T-helper 22 cell (primary cell): ENCODE measurements at regions not wholly inside any gene's neighbourhood (a gene's known extent, or its start where the extent isn't known, plus 50 kb on each side); places are given as distances from the start of the nearest gene placed in this dataset.
"Not testable (repeated sequence)": the region's sequence is repeated elsewhere in the genome, so short reads cannot be mapped to it uniquely, and the experiment has no call there.

ENCODE experiments used
- DNase-seq: peaks from one replicate; pipeline ENCODE4 v3.0.0-alpha.2; 2020; ENCODE audit warnings: low read depth

DNA sequence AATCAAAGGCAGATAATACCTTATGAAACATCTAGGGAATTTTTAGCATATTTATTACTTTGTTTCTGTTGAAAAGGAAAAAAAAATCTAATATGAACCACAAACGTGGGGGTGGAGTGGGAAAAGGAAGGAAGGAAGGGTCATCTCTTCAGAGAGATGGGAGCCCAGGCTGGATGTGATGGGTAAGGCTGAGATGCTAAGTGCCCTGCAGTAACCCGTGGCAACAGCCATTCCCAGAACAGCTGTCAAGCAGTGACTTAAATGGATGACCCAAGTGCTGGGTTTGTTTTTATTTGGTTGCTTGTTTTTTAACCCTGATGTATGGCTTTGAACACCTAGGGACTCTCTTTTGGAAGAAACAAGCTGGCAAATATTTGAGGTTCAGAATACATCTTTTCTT lies 50.7 kb upstream of the KLF7 start:
- no peak for DNase-seq

DNA sequence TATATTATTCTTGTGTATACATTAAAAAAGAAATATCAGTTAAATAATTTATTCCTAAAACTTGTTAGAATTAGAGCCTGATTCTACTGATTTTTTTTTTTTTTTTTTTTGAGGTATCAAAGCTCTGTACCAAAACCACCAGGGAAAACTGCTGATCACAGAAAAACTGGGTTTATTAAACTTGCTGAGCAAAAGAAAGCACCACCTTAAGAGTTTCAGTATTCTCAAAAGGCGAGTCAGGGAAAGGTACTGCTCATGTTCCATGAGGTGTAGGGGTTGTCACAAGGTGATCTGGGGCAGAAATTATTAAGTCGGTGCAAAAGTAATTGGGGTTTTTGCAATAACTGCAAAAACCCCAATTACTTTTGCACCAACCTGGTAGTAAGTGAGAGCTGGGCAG lies 51.7 kb upstream of the KLF7 start:
- DNase-seq = no peak

DNA sequence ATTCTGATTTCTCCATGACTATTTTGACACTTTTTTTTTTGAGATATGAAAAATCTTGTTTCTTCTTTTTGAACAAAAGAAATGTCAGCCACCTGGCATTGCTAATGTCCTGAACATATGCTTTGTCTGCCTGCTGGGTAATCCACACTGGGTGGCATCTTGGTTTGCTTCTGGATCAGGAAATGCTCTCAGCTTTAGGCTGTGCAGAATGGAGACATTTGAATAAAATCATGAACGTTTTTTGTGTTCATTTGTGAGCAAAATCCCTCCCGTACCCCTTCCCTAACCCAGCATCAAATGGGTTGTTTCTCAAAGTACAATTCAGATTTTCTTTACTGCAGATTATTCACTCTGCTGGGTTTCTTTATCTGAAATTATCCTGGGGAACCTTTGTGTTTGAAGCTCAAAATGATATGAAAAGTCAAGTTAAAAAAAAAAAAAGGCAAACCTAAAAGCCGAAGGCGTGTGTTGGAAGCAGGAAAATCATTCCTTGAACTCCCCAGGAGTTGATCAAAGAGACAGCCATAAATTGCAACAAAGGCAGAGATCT lies 53.4 kb upstream of the KLF7 start:
- DNase-seq = no peak

DNA sequence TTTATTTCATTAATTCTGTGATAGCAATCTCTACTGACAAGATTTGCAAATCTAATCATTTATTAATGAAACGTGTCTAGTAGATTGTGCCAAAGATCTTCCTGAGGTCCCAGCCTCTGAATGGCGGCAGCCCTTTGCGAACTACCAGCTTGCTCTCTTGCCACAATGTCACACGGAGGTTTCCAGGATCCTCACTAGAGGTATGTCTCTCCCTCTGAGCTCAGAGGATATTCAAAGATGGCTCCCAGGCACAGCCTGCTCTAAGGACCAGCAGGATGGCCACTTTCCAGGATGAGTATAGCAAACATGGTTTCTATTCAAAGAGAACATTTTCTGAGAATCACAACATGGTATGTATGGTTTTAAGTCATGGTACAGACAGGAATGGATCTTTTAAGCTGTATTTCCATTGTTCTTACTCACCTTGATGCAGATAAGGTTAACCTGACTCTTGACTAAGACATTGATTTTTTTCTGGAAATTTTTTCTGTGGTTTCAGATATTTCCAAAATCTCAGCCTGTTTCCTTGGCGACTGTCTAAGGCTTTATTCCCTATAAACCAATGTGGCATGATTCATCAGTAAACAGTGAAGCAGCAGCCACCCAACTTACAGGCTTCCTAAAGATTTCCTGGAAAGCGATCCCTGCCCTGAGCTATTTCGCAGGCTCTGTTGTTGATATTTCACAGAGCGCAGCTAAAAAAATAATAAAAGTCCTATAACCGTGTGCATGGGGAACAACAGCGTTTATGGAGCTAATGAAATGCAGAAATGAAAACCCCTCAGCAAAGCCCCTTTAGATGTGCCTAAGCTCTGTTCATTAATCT lies 54.1 kb upstream of the KLF7 start:
- no peak for DNase-seq

DNA sequence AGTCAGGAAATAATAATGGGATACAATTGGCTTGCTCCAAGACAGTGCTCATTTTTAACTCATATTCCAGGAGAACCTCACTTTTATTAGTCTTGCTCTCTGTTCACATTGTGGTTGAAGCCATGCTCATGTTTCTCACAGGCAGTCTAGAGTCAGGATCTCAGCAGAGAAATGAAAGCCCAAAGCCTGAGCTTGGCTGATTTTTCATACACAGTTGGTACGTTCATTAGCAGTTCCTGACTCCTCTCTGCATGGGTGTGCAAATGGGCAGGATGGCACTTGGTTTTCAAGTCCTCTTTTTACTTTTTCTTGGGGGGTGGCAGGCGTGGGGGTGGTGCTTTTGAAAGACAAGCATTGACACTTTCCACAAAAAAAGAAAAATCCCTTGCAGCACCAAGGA lies 56.0 kb upstream of the KLF7 start:
- no peak for DNase-seq

DNA sequence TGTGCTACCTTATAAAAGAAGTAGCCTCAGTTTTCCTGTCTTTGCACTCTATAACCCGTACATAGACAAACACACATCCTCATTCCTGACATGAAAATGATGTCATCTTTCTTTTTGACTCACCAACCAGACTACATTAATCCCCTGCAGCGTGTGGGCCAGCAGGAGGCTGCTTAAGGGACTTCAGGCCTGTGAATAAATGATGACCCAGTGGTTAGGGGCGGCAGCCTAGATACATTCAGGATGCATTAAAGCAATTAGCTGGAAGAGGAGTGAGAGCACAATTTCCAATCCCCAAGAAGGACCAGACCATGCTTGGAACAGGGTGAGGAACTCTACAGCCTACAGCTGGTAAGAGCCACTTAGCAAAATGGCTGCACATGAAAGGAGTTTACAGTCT lies 57.3 kb upstream of the KLF7 start:
- no peak for DNase-seq

DNA sequence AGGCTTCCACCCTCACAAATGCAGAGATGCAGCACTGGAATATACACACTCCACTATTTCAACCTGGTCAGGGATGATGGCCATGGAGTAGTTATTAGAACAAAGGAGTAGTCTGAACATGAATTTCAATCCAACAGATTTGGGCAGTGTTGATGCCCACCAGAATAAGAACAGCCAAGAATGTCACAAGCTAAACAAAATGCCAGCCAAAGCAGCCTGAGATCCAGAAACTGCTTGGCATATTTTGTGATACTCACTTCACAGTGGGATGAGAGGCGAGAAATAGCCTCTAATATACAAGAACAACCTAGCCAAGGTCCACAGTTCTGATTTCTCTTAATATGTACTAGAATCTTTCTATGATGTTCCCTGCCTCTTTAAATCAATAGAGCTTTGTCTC lies 58.6 kb upstream of the KLF7 start:
- no peak for DNase-seq

DNA sequence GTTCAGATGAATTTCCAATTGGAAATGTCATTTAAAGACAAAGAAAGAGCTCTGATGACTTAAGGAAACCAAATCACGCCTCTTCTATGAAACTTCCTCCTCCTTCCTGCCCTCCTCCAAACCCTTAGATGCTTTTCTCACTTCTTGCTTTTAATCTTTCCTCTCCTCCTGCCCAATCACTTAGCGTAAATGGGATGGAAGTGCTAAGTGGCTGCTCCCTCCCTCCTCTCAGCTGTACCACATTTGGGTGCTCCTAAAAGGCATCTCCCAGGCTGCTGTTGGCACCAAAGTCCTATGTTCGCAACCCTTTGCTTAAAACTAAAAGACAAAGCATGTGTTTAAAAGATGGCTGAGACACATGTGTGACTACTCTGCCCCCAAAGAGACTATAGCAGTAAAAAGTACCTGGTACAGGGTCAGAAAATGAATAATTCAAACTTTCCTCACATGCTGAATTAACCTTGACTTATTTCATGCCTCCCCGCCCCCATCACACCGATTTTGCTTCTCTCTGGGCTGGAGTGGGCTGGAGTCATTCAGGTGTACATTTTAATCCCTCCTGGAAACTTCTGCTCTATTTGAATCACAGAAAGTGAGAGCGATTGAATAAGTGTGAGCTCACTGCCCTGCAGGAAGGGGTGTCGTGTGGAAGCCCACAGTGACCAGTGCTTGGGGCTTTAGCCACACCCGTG lies 59.2 kb upstream of the KLF7 start:
- no peak for DNase-seq

DNA sequence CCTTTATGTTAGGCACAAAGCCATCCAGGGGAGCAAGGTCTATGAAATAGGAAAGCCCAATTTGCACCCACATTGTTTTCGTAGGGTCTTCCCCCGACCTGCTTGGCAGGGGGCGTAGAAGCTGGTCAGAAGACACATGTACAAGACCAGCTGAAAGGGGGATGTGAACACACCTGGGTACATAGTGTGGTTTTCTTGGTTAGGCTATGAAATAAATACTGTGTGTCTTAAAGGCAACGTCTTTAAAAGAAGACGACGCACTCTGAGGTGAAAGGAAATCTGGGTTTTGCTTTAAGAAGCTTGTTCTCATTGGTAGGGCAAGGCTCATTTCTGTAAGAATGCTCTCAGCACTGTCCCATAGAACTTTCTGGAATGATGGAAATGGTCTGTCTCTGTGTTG lies 60.0 kb upstream of the KLF7 start:
- DNase-seq = no peak

DNA sequence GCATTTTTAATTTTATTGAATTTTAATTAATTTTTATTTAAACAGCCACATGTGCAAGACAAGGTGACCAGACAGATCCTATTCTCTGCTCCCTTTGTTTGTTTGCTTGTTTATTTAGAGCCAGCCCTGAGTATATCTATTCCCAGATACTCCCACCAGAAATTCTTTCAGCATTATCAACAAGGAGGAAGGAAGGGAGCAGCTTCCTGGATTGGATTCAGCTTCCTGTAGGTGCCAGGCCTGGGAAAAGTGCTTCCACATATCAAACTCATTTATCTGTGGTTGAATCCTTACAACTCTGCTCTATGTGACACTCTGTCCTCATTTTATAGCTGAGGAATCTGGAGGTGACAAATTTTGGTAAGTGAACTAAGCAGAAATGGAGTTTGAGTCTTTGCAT lies 60.5 kb upstream of the KLF7 start:
- DNase-seq = no peak

DNA sequence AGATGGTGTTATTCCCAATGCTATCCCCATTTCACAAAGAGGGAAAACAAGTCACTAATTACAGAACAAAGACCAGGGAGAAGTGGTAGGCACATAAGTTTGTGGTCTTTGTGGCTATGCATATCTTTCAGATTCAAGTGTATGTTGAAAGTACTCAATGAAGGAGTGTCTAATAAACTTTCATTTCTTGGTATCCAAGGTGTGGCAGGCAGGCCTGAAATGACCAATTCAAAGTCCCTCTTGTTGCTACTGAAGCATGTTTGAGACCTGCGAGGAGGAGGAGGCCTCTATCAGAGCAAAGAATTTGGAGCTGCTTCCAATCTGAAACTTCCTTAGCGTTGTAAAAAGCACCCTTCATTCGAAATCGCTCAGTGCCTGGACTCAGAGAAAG lies 60.9 kb upstream of the KLF7 start:
- DNase-seq = no peak

DNA sequence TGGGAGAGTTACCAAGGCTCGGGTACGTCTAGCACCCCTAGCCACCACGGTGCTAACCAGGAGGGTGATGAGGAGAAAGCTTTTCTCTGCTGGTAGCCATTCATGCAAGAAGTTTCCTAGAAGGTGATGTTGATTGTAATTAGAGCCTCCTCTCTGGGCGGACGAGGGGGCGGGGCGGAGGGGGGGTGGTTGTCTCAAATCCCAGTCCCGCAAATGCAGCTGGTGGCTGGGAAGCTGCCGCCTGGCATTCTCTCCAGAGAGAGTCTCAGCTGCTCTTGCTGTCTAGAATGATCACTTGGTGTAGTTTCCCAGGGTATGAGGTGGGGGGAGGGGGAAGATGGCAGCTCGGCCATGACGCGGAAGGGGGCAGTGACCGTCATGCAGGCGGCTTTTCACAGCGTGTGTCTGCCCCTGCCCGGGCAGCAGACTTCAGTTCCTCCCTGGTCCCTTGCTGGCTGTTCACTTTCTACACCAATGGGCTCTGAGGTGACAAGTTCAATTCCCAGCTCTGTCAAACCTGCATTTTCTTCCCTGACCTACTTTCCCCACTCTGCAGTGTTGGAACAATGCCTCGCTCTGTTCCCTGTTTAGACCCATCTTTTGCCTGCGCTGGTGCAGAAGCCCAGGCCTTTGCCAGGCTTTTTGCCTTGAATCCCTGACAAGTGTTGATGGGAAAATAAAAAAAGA lies 61.5 kb upstream of the KLF7 start:
- DNase-seq = no peak

DNA sequence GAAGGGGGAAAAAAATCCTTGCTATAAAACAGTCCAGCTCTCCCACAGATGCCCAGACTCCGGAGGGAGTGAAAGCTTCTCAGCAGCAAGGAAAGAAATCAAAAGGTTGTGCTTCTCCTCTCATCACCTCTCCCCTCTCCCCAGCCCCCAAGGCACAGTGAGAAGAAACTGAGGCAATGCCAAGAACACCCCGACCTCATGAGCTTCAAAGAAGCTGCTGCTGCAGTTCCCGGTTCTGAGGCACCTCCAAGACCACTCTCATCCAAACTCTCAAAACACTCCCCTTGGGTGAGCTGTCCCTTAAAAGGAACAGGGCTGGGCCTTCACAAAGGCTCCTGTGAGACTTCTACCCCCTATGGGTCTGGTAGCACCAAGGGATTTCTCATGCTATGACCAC lies 62.0 kb upstream of the KLF7 start:
- no peak for DNase-seq

DNA sequence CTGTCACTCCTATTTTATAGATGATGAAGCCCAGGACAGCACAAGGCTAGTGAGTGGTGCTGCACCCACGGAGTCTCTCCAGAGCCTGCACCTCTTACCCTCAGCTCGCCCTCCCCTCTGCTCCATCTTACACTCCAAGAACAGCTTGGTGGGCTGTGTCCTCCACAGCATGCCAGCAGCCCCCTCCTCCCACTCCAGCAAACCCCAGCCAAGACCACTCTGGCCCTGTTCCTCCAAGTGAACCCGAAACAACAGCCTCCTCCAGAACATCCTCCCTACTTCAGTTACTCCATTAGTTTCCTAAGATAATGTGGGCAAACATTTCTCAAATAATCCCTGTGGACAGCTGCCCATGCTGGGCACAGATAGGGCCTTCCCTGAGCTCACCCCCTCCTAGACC lies 62.7 kb upstream of the KLF7 start:
- no peak for DNase-seq

DNA sequence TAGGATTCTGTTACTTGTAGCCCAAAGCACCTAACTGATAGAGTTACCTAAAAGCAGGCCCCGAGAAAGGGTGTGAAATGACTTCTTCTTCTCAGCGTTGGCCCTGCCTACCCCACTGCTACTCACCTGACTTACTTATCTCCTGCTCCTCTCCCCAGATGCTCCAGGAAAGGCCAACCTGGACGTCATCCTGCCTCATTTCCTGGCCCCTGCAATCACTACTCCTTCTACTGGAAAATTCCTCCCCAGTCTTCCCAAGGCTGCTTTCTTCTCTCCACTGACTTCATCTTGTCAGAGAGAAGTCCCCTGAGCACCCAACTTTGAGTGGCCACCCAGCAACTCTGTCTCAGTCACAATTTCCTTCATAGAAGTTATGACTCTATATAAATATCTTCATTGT lies 63.4 kb upstream of the KLF7 start:
- no peak for DNase-seq

DNA sequence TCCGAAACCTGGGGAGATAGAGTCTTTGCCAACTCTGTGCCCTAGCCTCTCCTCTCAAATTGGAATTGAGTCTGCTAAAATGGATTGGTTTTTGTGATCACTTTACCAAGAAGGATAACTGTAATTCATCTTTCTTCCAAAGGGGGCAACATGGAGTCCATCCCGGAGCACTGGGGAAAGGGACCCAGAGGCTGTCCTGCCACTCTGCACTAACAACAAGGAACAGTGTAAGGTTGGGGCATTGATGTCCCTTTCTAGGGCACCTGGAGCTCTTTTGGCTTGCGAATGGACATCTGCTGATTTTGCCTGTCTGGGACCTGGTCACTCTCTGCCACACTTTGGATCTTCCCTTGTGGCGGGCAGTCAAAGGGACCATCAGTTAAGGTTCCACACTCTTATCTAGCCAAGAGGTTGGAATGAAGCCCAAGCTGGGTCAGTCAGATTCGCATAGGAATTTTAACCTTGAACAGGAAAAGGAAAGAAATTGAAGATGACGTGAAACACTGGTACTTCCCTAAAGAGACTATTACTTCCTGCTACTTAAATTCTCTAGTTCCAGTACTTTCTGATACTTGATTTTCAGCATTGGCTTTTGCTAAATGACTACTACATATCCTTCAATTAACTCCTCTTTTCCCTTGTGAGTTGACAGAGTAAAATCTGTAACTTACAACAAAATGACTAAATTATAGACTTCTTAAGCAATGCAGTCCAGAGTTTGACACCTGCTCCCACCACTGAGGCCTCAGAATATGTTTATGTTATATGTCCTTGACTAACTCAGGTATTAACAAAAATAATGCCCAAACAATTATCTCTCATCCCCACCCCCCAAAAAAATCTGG lies 64.7 kb upstream of the KLF7 start:
- no peak for DNase-seq

DNA sequence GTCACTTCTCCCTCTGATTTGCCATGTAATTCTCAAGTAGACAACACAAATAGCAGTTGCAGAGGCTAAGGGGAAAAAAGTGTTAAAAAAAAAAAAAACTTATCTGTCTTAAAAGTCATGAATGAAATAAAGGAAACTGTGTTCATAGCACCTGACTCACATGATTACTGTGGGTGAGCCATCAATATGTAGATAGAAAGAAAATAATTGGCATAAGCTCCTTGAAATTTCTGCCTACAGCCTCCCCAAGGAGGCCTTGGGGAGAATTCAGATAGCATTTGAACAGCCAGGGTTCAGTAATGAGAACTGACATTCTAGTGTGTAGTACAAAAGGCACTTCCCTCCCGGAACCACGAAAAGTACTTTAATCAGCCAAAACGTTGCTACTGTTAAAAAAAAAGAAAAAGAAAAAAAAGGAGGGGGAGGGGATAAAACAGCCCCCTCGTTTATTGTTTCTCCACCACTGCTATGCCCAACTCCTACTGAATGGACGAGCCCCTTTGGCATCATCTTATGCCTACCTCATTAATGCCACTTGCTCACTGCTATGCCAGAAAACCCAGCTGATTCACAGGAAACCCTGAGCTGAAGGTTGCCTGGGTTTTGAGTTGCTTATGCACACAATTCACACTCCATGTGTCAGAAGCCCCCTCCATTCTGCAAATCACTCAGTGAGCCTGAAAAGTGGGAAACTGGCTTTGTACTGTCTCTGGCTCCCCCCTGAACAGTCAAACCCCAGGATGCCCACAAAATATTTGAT lies 65.5 kb upstream of the KLF7 start:
- no peak for DNase-seq

DNA sequence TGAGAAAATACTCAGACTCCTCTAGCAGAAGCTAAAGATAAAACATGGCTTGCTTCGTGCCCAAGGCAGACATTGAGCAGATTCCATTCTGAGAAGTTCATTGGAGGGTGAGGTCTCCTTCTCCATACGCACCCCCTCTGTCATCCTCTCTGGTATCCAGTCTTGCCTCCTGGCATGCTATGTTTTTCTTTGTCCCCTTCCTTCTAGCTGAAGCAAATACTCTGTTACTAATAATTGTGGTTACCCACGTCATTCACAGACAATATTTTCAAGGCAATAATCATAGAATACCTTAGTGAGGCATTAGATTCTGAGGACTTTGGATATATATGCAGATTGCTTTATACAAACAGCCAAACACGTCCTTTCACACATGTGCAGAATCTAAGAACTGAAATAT lies 66.2 kb upstream of the KLF7 start:
- no peak for DNase-seq

DNA sequence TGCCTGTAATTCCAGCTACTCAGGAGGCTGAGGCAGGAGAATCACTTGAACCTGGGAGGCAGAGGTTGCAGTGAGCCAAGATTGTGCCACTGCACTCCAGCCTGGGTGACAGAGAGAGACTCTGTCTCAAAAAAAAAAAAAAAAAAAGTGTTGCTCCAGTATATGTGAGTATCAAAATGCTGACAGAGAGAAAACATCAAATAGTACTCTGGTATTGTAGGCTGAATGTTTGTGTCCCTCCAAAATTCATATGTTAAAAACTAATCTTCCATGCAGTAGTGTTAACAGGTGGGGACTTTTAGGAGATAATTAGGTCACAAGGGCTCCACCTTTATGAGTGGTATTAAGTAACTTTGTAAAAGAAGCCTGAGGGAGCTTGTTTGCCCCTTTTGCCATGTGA lies 67.4 kb upstream of the KLF7 start:
- not testable (repeated sequence) for DNase-seq

DNA sequence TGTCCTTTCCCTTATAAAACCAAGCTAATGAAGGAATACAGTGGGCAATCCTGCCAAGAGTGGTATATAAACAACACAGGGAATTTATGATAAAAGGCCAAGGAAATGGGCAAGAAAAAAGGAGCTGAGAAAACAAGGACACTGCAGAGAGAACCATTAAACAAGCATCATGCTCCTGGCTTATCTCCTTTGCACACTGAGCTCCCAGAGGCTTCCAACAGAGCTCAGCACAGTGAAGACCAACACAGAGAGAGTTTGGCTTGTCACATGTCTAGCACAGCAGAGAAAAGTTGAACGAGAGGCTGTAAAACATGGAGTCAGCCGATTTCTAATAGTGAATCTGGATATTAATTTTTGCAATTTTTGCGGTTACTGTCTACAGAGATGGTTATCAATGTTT lies 68.0 kb upstream of the KLF7 start:
- DNase-seq = no peak

DNA sequence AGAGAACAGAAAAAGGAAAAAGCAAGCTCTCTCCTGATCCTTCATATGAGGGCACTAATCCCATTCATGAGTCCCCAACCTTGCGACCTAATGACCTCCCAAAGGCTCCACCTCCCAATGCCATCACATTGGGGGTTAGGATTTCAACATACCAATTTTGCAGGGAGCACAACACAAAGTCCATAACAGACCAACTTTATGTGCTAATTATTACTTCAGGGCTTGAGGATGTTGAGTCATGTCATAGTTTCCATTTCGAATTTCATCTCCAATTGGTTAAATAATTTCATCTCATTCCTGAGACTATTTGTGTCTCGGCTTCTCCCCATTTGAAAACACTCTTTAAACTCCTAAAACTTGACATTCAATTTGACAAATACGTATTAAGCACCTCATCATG lies 69.9 kb upstream of the KLF7 start:
- DNase-seq = no peak
